HL-60 (cell line): ENCODE measurements at regions not wholly inside any gene's neighbourhood (a gene's known extent, or its start where the extent isn't known, plus 50 kb on each side); places are given as distances from the start of the nearest gene placed in this dataset.

Experiments
- DNase-seq, 2 experiments: peaks; one replicate each; pipeline ENCODE4 v3.0.0-alpha.2; 2010 to 2020; ENCODE audit warnings: low read depth in 1 of 2, low spot score in 1 of 2
- H3K27ac ChIP-seq: fragments of 250-450 bp; sonication (Bioruptor Pico); replicated peaks from 2 replicates; pipeline ENCODE4 v1.5.1; 2020; ENCODE audit warnings: mild to moderate bottlenecking, moderate library complexity
- H3K27me3 ChIP-seq: fragments of 250-450 bp; sonication (Bioruptor Pico); 2 replicates; pipeline ENCODE4 v1.5.1; 2021; ENCODE audit warnings: mild to moderate bottlenecking, moderate library complexity; ENCODE audit not compliant: insufficient read depth, poor library complexity, severe bottlenecking
- H3K4me3 ChIP-seq: replicated peaks from 2 replicates; pipeline ENCODE4 v1.5.1; 2011; ENCODE audit warnings: mild to moderate bottlenecking, control low read depth, low read length; ENCODE audit not compliant: insufficient read depth
- CTCF ChIP-seq: IDR thresholded peaks from one replicate; pipeline ENCODE4 v1.5.1; 2011; ENCODE audit warnings: low read length, control low read depth, inconsistent platforms; ENCODE audit not compliant: insufficient read depth
- GABPA ChIP-seq: IDR thresholded peaks from 2 replicates; pipeline ENCODE4 v1.6.1; 2012; ENCODE audit warnings: low read depth
- POLR2AphosphoS5 ChIP-seq: IDR thresholded peaks from 2 replicates; pipeline ENCODE4 v1.6.1; 2012; ENCODE audit warnings: low read depth
- REST ChIP-seq: IDR thresholded peaks from 2 replicates; pipeline ENCODE4 v1.6.1; 2012; ENCODE audit warnings: low read depth; ENCODE audit not compliant: insufficient replicate concordance
- SPI1 ChIP-seq: IDR thresholded peaks from 2 replicates; pipeline ENCODE4 v1.6.1; 2012; ENCODE audit warnings: low read depth, mild to moderate bottlenecking, borderline replicate concordance

GRCh38 chr4:145295547-145295946 lies 115.2 kb upstream of the OTUD4 start:
- no peak overlapping the region for H3K4me3 ChIP-seq
- no peak for TF ChIP-seq POLR2AphosphoS5
- TF ChIP-seq CTCF, result no peak
- TF ChIP-seq GABPA, result no peak
- TF ChIP-seq SPI1, result no peak
- TF ChIP-seq REST, result no peak
- no peak for DNase-seq
- no peak overlapping the region for H3K27ac ChIP-seq
- no peaks in the 10 kb centered on the region for H3K27me3 ChIP-seq

- no peaks in the 10 kb centered on the region for H3K27me3 ChIP-seq
- H3K27ac ChIP-seq, result no peak overlapping the region
- TF ChIP-seq CTCF (no peak), SPI1 (no peak), GABPA (no peak), POLR2AphosphoS5 (no peak), REST (no peak)
- no peak overlapping the region for H3K4me3 ChIP-seq
- no peak for DNase-seq
These were observed 114.7 kb upstream of the OTUD4 start for GRCh38 chr4:145295122-145295521.

- Histone ChIP-seq H3K27me3 (no peaks in the 10 kb centered on the region), H3K4me3 (no peak overlapping the region), H3K27ac (no peak overlapping the region)
- DNase-seq, result no peak
- no peak for TF ChIP-seq GABPA
- no peak for TF ChIP-seq REST
- no peak for TF ChIP-seq SPI1
These were observed 113.3 kb upstream of the OTUD4 start for GRCh38 chr4:145293658-145294057.

GRCh38 chr4:145290955-145291354 lies 110.6 kb upstream of the OTUD4 start:
- TF ChIP-seq POLR2AphosphoS5 (no peak), REST (no peak), CTCF (no peak), SPI1 (no peak), GABPA (no peak)
- H3K27me3 ChIP-seq, result no peaks in the 10 kb centered on the region
- no peak overlapping the region for H3K27ac ChIP-seq
- no peak for DNase-seq
- H3K4me3 ChIP-seq, result no peak overlapping the region
